ENCODE measurements at regions not wholly inside any gene's neighbourhood (a gene's known extent, or its start where the extent isn't known, plus 50 kb on each side); places are given as distances from the start of the nearest gene placed in this dataset.

- no peak overlapping the region for H3K27ac ChIP-seq (ENCODE audit: low read depth, low read length)
- no peaks in the 10 kb centered on the region for H3K9me3 ChIP-seq (ENCODE audit: insufficient read depth, low read depth, low read length)
- H3K27me3 ChIP-seq (ENCODE audit: insufficient read depth, low read length) = no peaks in the 10 kb centered on the region
- H3K36me3 ChIP-seq (ENCODE audit: insufficient read depth, low read length) = no peaks in the 10 kb centered on the region
- H3K9ac ChIP-seq (ENCODE audit: low read depth, low read length) = no peak overlapping the region
- no peak overlapping the region for H3K4me3 ChIP-seq (ENCODE audit: low read length)
- H3K4me1 ChIP-seq (ENCODE audit: insufficient read depth, low read length) = peaks cover 7% of the 10 kb centered on the region; the same call in 1 of the 2 replicates
- 96% methylated on average over 4 of the region's 4 CpGs for WGBS
Observed at GRCh38 chr12:58532855-58533608, 387.3 kb downstream of the LRIG3 start.

- Histone ChIP-seq H3K4me1 (ENCODE audit: insufficient read depth, low read length) (peaks cover 7% of the 10 kb centered on the region; the same call in 1 of the 2 replicates), H3K9me3 (ENCODE audit: insufficient read depth, low read depth, low read length) (no peaks in the 10 kb centered on the region), H3K9ac (ENCODE audit: low read depth, low read length) (no peak overlapping the region), H3K4me3 (ENCODE audit: low read length) (no peak overlapping the region), H3K36me3 (ENCODE audit: insufficient read depth, low read length) (no peaks in the 10 kb centered on the region), H3K27me3 (ENCODE audit: insufficient read depth, low read length) (no peaks in the 10 kb centered on the region), H3K27ac (ENCODE audit: low read depth, low read length) (no peak overlapping the region)
- 93% methylated on average over 1 of the region's 1 CpG for WGBS
Observed at GRCh38 chr12:58533652-58534051, 386.7 kb downstream of the LRIG3 start.

DNA sequence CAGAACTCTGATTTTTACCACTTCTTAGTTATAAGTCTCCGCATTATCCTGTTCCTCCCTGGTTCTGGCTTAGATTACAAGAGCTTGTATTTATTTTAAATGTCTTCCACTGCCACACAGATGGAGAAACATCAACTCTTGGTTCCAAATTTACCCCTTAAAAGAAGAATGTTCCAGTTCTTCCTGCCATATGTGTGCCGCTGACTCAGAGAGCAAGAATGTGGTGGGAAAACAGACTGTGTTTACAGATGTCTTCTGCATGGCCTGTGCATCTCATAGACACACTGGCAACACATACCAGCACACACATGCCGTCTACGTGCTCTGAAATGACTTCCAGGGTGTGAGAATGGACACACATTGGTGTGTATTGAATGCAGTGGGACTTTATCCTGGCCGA is 383.0 kb downstream of the LRIG3 start:
- H3K27me3 ChIP-seq (ENCODE audit: insufficient read depth, low read length) = no peaks in the 10 kb centered on the region
- H3K9me3 ChIP-seq (ENCODE audit: insufficient read depth, low read depth, low read length) = no peaks in the 10 kb centered on the region
- H3K36me3 ChIP-seq (ENCODE audit: insufficient read depth, low read length) = no peaks in the 10 kb centered on the region
- H3K4me3 ChIP-seq (ENCODE audit: low read length) = no peak overlapping the region
- no peak overlapping the region for H3K9ac ChIP-seq (ENCODE audit: low read depth, low read length)
- H3K27ac ChIP-seq (ENCODE audit: low read depth, low read length) = no peak overlapping the region
- H3K4me1 ChIP-seq (ENCODE audit: insufficient read depth, low read length) = peaks cover 17% of the 10 kb centered on the region
- WGBS = 97% methylated on average over 5 of the region's 5 CpGs

GRCh38 chr12:58539295-58539694 is 381.0 kb downstream of the LRIG3 start:
- 89% methylated on average over 3 of the region's 4 CpGs for WGBS
- no peaks in the 10 kb centered on the region for H3K27me3 ChIP-seq (ENCODE audit: insufficient read depth, low read length)

DNA sequence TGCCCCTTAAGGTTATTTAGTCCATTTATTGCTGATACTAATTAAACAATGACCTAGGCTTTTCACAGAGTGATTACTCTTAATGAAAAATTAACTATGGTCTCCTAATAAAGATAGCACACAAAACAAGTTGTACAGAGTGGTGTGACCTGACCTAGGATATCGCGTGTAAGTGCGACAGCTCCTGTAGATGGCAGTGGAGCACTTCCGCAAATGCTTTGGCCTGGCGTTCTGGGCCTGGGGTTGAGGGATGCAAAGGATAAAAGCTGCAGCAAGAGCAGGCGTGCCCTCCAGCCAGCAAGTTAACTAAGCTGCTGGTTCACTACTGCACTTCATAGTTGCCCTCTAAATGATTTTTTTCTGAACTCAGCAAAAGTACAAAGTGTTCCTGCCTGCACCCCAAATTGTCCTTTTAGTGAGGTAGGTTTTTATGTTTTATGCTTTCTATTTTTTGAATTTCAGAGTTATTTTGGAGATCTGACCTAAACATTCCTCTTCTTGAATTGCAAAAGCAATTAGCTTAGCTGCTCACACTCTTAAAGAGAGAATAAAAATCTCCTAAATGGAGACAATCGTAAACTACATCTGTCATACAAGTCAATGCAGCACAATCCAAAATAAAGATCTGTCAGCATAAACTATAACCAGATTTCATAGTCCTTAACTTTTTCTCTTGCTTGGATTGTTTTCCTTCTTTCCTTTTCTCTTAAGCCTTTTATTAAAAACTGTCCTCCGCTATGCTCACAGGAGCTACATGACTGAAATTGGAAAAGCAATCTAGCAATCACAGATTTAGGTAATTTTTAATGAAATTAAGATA is 379.6 kb downstream of the LRIG3 start:
- no peaks in the 10 kb centered on the region for H3K9me3 ChIP-seq (ENCODE audit: insufficient read depth, low read depth, low read length)
- no peak overlapping the region for H3K4me3 ChIP-seq (ENCODE audit: low read length)
- whole genome bisulfite sequencing = 23% methylated on average over 8 of the region's 8 CpGs
- no peaks in the 10 kb centered on the region for H3K27me3 ChIP-seq (ENCODE audit: insufficient read depth, low read length)
- H3K27ac ChIP-seq (ENCODE audit: low read depth, low read length) = no peak overlapping the region
- no peaks in the 10 kb centered on the region for H3K36me3 ChIP-seq (ENCODE audit: insufficient read depth, low read length)
- H3K9ac ChIP-seq (ENCODE audit: low read depth, low read length) = no peak overlapping the region
- H3K4me1 ChIP-seq (ENCODE audit: insufficient read depth, low read length) = peaks cover 20% of the 10 kb centered on the region

More at GRCh38 chr12:58539295-58539694, 381.0 kb downstream of the LRIG3 start:
- Histone ChIP-seq H3K36me3 (ENCODE audit: insufficient read depth, low read length) (no peaks in the 10 kb centered on the region), H3K9ac (ENCODE audit: low read depth, low read length) (no peak overlapping the region), H3K4me1 (ENCODE audit: insufficient read depth, low read length) (peaks cover 22% of the 10 kb centered on the region), H3K4me3 (ENCODE audit: low read length) (no peak overlapping the region), H3K9me3 (ENCODE audit: insufficient read depth, low read depth, low read length) (no peaks in the 10 kb centered on the region), H3K27ac (ENCODE audit: low read depth, low read length) (no peak overlapping the region)

GRCh38 chr12:58541300-58541690 is 379.0 kb downstream of the LRIG3 start:
- WGBS = 100% methylated on average over 3 of the region's 3 CpGs
- Histone ChIP-seq H3K27me3 (ENCODE audit: insufficient read depth, low read length) (no peaks in the 10 kb centered on the region), H3K27ac (ENCODE audit: low read depth, low read length) (no peak overlapping the region), H3K4me1 (ENCODE audit: insufficient read depth, low read length) (peaks cover 16% of the 10 kb centered on the region), H3K4me3 (ENCODE audit: low read length) (no peak overlapping the region), H3K9me3 (ENCODE audit: insufficient read depth, low read depth, low read length) (no peaks in the 10 kb centered on the region), H3K9ac (ENCODE audit: low read depth, low read length) (no peak overlapping the region), H3K36me3 (ENCODE audit: insufficient read depth, low read length) (no peaks in the 10 kb centered on the region)

DNA sequence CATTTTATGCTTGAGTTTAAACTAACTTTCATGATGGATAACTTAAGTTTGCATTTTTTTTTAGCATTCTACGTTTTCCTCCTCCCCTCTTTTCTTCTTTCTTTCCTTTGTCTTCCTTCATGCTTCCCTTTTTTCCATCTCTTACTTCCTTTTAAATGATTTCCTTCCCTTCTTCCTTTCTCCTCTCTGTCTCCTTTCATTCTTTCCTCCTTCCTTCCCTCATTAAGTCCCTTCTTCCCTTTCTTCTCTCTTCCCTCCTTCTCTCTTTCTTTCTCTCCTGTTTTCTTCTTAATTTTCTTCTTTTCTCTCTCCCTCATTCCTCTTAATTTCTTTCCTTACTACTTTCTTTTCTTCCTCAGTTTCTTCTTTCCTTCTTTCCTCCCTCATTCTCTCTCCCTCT is 376.0 kb downstream of the LRIG3 start:
- Histone ChIP-seq H3K9me3 (ENCODE audit: insufficient read depth, low read depth, low read length) (no peaks in the 10 kb centered on the region), H3K4me1 (ENCODE audit: insufficient read depth, low read length) (peaks cover 16% of the 10 kb centered on the region), H3K9ac (ENCODE audit: low read depth, low read length) (no peak overlapping the region), H3K36me3 (ENCODE audit: insufficient read depth, low read length) (no peaks in the 10 kb centered on the region), H3K27me3 (ENCODE audit: insufficient read depth, low read length) (no peaks in the 10 kb centered on the region), H3K4me3 (ENCODE audit: low read length) (no peak overlapping the region), H3K27ac (ENCODE audit: low read depth, low read length) (no peak overlapping the region)
- 76% methylated on average over 1 of the region's 1 CpG for WGBS

GRCh38 chr12:58547217-58547616 is 373.1 kb downstream of the LRIG3 start:
- H3K4me3 ChIP-seq (ENCODE audit: low read length) = no peak overlapping the region
- no peaks in the 10 kb centered on the region for H3K27me3 ChIP-seq (ENCODE audit: insufficient read depth, low read length)
- no peaks in the 10 kb centered on the region for H3K36me3 ChIP-seq (ENCODE audit: insufficient read depth, low read length)
- no peaks in the 10 kb centered on the region for H3K9me3 ChIP-seq (ENCODE audit: insufficient read depth, low read depth, low read length)
- no peak overlapping the region for H3K9ac ChIP-seq (ENCODE audit: low read depth, low read length)
- peaks cover 6% of the 10 kb centered on the region; the same call in 1 of the 2 replicates for H3K4me1 ChIP-seq (ENCODE audit: insufficient read depth, low read length)
- no peak overlapping the region for H3K27ac ChIP-seq (ENCODE audit: low read depth, low read length)

DNA sequence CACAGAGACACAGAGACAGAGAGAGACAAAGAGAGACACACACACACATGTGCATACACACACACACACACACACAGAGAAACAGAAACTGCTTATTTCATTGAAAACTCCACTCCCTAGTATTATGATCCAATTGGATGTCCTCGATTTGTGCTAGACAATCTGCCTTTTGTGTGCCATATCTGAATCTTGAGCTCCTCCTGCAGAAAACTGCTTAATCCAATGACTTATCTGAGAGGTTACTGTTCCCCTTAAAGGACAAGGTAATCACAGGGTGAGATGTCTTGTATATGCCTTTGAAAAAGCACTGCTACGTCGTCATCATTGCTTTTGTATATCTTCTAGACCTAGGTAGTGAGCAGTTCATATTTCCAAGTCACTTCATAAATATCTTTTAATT is 371.5 kb downstream of the LRIG3 start:
- H3K9ac ChIP-seq (ENCODE audit: low read depth, low read length) = no peak overlapping the region
- no peak overlapping the region for H3K27ac ChIP-seq (ENCODE audit: low read depth, low read length)
- H3K4me1 ChIP-seq (ENCODE audit: insufficient read depth, low read length) = peaks cover 6% of the 10 kb centered on the region; the same call in 1 of the 2 replicates
- H3K9me3 ChIP-seq (ENCODE audit: insufficient read depth, low read depth, low read length) = no peaks in the 10 kb centered on the region
- H3K4me3 ChIP-seq (ENCODE audit: low read length) = no peak overlapping the region
- H3K36me3 ChIP-seq (ENCODE audit: insufficient read depth, low read length) = no peaks in the 10 kb centered on the region
- WGBS = 94% methylated on average over 3 of the region's 3 CpGs
- H3K27me3 ChIP-seq (ENCODE audit: insufficient read depth, low read length) = no peaks in the 10 kb centered on the region

DNA sequence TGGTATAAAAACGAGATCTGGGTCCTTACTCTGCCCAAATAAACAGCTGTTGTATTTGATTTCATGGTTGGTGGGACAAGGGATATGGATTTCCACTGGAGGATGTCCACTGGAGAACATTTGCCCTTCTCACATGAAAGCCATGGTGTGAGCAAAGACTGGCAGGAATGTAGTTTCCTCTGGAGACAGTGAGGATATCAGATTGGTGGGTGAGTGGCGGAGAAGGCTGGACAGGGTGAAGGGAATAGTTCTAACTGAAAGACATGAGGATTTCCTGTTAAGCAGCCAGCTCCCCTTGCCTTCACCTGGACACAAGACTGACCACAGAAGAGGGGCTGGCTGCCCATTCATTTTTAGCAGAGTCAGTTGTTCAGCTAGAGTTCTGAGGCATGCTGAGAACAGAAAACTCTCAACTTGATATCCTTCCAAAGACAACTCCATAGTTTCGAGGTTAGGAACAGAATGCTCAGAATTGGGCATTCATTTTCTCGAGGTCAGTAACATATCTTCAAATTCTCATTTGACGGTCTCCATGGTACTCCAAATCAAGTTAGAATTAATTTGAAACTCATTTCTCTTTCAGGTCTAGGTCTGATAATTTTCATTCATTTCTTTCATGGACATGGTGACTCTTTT is 365.7 kb downstream of the LRIG3 start:
- Histone ChIP-seq H3K4me1 (ENCODE audit: insufficient read depth, low read length) (no peaks in the 10 kb centered on the region), H3K27me3 (ENCODE audit: insufficient read depth, low read length) (no peaks in the 10 kb centered on the region), H3K36me3 (ENCODE audit: insufficient read depth, low read length) (no peaks in the 10 kb centered on the region), H3K9ac (ENCODE audit: low read depth, low read length) (no peak overlapping the region), H3K9me3 (ENCODE audit: insufficient read depth, low read depth, low read length) (no peaks in the 10 kb centered on the region), H3K4me3 (ENCODE audit: low read length) (no peak overlapping the region), H3K27ac (ENCODE audit: low read depth, low read length) (no peak overlapping the region)
- 91% methylated on average over 5 of the region's 5 CpGs for WGBS

DNA sequence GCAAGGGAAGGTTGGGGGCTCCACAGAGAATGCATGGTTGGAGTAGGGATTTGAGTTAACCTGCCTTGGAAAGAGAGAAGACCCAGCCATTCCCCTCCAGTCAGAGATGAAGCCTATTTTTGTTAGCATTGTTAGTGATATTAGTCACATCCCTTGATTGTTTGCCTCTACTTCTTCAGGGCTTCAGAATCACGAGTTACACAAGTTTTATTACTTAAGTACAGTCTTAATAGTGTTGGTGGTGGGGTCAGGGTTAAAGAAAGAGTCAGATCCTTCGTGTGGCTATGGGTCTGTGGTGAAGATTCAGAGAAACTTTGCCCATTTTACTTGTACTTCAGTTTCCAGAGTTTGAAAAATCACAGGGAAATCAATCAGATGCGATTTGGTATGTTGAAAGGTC is 363.1 kb downstream of the LRIG3 start:
- H3K27me3 ChIP-seq (ENCODE audit: insufficient read depth, low read length) = no peaks in the 10 kb centered on the region
- H3K4me1 ChIP-seq (ENCODE audit: insufficient read depth, low read length) = no peaks in the 10 kb centered on the region
- no peak overlapping the region for H3K4me3 ChIP-seq (ENCODE audit: low read length)
- H3K36me3 ChIP-seq (ENCODE audit: insufficient read depth, low read length) = no peaks in the 10 kb centered on the region
- H3K27ac ChIP-seq (ENCODE audit: low read depth, low read length) = no peak overlapping the region
- WGBS = 67% methylated on average over 3 of the region's 3 CpGs
- H3K9ac ChIP-seq (ENCODE audit: low read depth, low read length) = no peak overlapping the region
- no peaks in the 10 kb centered on the region for H3K9me3 ChIP-seq (ENCODE audit: insufficient read depth, low read depth, low read length)
